ENCODE measurements at regions not wholly inside any gene's neighbourhood (a gene's known extent, or its start where the extent isn't known, plus 50 kb on each side); places are given as distances from the start of the nearest gene placed in this dataset.

- Histone ChIP-seq H3K4me1 (replicated peaks in 1 of 2) (peaks cover 32 to 76% of the 10 kb centered on the region in 2 donors), H3K4me3 (no peak overlapping the region), H3K27ac (peak overlapping the region; percentile 69 to 92 (median 72)), H3K27me3 (no peaks in the 10 kb centered on the region), H3K36me3 (replicated peaks in 1 of 2) (no peaks in the 10 kb centered on the region), H3K9me3 (replicated peaks in 1 of 3) (no peaks in the 10 kb centered on the region)
- intact Hi-C loops (cut with DNase I), result no loop called here
- TF ChIP-seq POLR2A (IDR thresholded peaks at IDR 0.05), result peak in 1 of 2 donors; percentile 38
- TF ChIP-seq, protein P1, sequence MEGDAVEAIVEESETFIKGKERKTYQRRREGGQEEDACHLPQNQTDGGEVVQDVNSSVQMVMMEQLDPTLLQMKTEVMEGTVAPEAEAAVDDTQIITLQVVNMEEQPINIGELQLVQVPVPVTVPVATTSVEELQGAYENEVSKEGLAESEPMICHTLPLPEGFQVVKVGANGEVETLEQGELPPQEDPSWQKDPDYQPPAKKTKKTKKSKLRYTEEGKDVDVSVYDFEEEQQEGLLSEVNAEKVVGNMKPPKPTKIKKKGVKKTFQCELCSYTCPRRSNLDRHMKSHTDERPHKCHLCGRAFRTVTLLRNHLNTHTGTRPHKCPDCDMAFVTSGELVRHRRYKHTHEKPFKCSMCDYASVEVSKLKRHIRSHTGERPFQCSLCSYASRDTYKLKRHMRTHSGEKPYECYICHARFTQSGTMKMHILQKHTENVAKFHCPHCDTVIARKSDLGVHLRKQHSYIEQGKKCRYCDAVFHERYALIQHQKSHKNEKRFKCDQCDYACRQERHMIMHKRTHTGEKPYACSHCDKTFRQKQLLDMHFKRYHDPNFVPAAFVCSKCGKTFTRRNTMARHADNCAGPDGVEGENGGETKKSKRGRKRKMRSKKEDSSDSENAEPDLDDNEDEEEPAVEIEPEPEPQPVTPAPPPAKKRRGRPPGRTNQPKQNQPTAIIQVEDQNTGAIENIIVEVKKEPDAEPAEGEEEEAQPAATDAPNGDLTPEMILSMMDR (IDR thresholded peaks at IDR 0.05), result no peak
- 56 to 70% (median 63%) methylated on average over 6 of the region's 6 CpGs for WGBS, 4 donors
- DNase-seq, result no peak
Measured at GRCh38 chr16:85370543-85370880, 242.6 kb upstream of the GSE1 start.

GRCh38 chr16:85370881-85371651, 242.1 kb upstream of the GSE1 start:
- no peak for TF ChIP-seq POLR2A (IDR thresholded peaks at IDR 0.05)
- TF ChIP-seq, protein P1 (IDR thresholded peaks at IDR 0.05), result no peak
- Histone ChIP-seq H3K36me3 (replicated peaks in 1 of 2) (no peaks in the 10 kb centered on the region), H3K27me3 (no peaks in the 10 kb centered on the region), H3K4me3 (no peak overlapping the region), H3K27ac (peak overlapping the region; percentile 69 to 92 (median 72)), H3K9me3 (replicated peaks in 1 of 3) (no peaks in the 10 kb centered on the region), H3K4me1 (replicated peaks in 1 of 2) (peaks cover 35 to 78% of the 10 kb centered on the region in 2 donors)
- WGBS, 4 donors, result 51 to 61% (median 61%) methylated on average over 14 to 28 of the region's 28 CpGs
- intact Hi-C loops (cut with DNase I), result no loop called here
- DNase-seq, result peak in 6 of 7 donors; percentile 67 to 81 (median 70)

GRCh38 chr16:85371948-85372347, 241.2 kb upstream of the GSE1 start:
- no peak for DNase-seq
- Histone ChIP-seq H3K27me3 (no peaks in the 10 kb centered on the region), H3K4me1 (replicated peaks in 1 of 2) (peaks cover 41 to 78% of the 10 kb centered on the region in 2 donors), H3K4me3 (no peak overlapping the region), H3K9me3 (replicated peaks in 1 of 3) (no peaks in the 10 kb centered on the region), H3K27ac (peak overlapping the region in 4 of 5 donors; percentile 57 to 92 (median 82)), H3K36me3 (replicated peaks in 1 of 2) (no peaks in the 10 kb centered on the region)
- intact Hi-C loops (cut with DNase I), result no loop called here
- TF ChIP-seq POLR2A (IDR thresholded peaks at IDR 0.05), result no peak
- TF ChIP-seq, protein P1 (IDR thresholded peaks at IDR 0.05), result no peak
- WGBS, 4 donors, result 87 to 93% (median 90%) methylated on average over 6 to 10 of the region's 10 CpGs

GRCh38 chr16:85372627-85373372, 240.3 kb upstream of the GSE1 start:
- Histone ChIP-seq H3K36me3 (replicated peaks in 1 of 2) (no peaks in the 10 kb centered on the region), H3K9me3 (replicated peaks in 1 of 3) (no peaks in the 10 kb centered on the region), H3K27ac (peak overlapping the region; percentile 53 to 92 (median 72)), H3K4me1 (replicated peaks in 1 of 2) (peaks cover 48 to 86% of the 10 kb centered on the region in 2 donors), H3K4me3 (no peak overlapping the region), H3K27me3 (no peaks in the 10 kb centered on the region)
- intact Hi-C loops (cut with DNase I), result no loop called here
- peak; percentile 61 to 92 (median 88) for DNase-seq
- 56 to 60% (median 59%) methylated on average over 13 to 15 of the region's 15 CpGs for WGBS, 4 donors
- TF ChIP-seq, protein P1 (IDR thresholded peaks at IDR 0.05), result no peak
- TF ChIP-seq POLR2A (IDR thresholded peaks at IDR 0.05), result peak in 1 of 2 donors; percentile 54
